GM12864 (cell line): ENCODE measurements at regions not wholly inside any gene's neighbourhood (a gene's known extent, or its start where the extent isn't known, plus 50 kb on each side); places are given as distances from the start of the nearest gene placed in this dataset.

ENCODE experiments used
- DNase-seq: peaks from one replicate; pipeline ENCODE4 v3.0.0-alpha.2; 2011; ENCODE audit warnings: low read depth
- H3K4me3 ChIP-seq: 2 replicates; pipeline ENCODE4 v1.5.1; 2011; ENCODE audit warnings: mild to moderate bottlenecking, low read depth, low read length, control low read depth
- TF ChIP-seq, protein P1 (sequence below): IDR thresholded peaks from 2 replicates; pipeline ENCODE4 v1.5.1; 2011; ENCODE audit warnings: low read depth, mild to moderate bottlenecking, moderate library complexity, low read length, control low read depth, inconsistent platforms; ENCODE audit errors: missing control alignments

- TF ChIP-seq, protein P1, sequence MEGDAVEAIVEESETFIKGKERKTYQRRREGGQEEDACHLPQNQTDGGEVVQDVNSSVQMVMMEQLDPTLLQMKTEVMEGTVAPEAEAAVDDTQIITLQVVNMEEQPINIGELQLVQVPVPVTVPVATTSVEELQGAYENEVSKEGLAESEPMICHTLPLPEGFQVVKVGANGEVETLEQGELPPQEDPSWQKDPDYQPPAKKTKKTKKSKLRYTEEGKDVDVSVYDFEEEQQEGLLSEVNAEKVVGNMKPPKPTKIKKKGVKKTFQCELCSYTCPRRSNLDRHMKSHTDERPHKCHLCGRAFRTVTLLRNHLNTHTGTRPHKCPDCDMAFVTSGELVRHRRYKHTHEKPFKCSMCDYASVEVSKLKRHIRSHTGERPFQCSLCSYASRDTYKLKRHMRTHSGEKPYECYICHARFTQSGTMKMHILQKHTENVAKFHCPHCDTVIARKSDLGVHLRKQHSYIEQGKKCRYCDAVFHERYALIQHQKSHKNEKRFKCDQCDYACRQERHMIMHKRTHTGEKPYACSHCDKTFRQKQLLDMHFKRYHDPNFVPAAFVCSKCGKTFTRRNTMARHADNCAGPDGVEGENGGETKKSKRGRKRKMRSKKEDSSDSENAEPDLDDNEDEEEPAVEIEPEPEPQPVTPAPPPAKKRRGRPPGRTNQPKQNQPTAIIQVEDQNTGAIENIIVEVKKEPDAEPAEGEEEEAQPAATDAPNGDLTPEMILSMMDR: no peak
- no peak for DNase-seq
- H3K4me3 ChIP-seq: no peak overlapping the region
These were observed 1018.5 kb downstream of the LRFN5 start for GRCh38 chr14:42624980-42625761.

- no peak overlapping the region for H3K4me3 ChIP-seq
- TF ChIP-seq, protein P1: no peak
- no peak for DNase-seq
These were observed 1010.3 kb downstream of the LRFN5 start for GRCh38 chr14:42617005-42617404.

GRCh38 chr14:42606839-42607238, 1000.2 kb downstream of the LRFN5 start:
- DNase-seq: no peak
- H3K4me3 ChIP-seq: no peak overlapping the region
- TF ChIP-seq, protein P1: no peak

- no peak for DNase-seq
- TF ChIP-seq, protein P1: no peak
- H3K4me3 ChIP-seq: no peak overlapping the region
These were observed 995.7 kb downstream of the LRFN5 start for GRCh38 chr14:42602336-42602845.

GRCh38 chr14:42572032-42572431, 965.4 kb downstream of the LRFN5 start:
- no peak overlapping the region for H3K4me3 ChIP-seq
- no peak for DNase-seq
- TF ChIP-seq, protein P1: no peak

DNA sequence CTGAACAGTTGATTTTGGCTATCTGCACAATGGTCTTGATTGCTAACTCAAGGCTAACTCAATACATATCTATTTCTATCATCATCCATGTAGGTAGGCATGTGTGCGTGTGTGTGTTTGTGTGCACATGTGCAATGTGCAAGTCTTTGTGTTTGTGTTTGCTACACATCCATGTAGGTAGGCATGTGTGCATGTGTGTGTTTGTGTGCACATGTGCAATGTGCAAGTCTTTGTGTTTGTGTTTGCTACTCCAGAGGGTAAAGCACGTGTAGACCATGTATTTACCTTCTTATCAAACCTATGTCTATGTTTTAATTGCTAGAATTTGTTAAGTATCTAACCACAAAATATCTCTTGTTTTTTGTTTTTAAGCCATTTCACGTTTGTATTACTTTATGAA, 962.6 kb downstream of the LRFN5 start:
- H3K4me3 ChIP-seq: no peak overlapping the region
- no peak for DNase-seq
- TF ChIP-seq, protein P1: no peak

GRCh38 chr14:42565556-42565955, 958.9 kb downstream of the LRFN5 start:
- H3K4me3 ChIP-seq: no peak overlapping the region
- no peak for DNase-seq
- TF ChIP-seq, protein P1: no peak
